ENCODE measurements at regions not wholly inside any gene's neighbourhood (a gene's known extent, or its start where the extent isn't known, plus 50 kb on each side); places are given as distances from the start of the nearest gene placed in this dataset.

- no peak for TF ChIP-seq EZH2phosphoT487 (IDR thresholded peaks at IDR 0.05)
- no peak for TF ChIP-seq CTCF (IDR thresholded peaks at IDR 0.05)
Measured at GRCh38 chr13:87877477-87877876, 206.3 kb downstream of the SLITRK5 start.

Data from neural progenitor cell (in vitro differentiated cells).